ENCODE measurements at regions not wholly inside any gene's neighbourhood (a gene's known extent, or its start where the extent isn't known, plus 50 kb on each side); places are given as distances from the start of the nearest gene placed in this dataset.
"Not testable (repeated sequence)": the region's sequence is repeated elsewhere in the genome, so short reads cannot be mapped to it uniquely, and the experiment has no call there.

GRCh38 chr6:14294270-14294951 lies 176.8 kb downstream of the CD83 start:
- no peak for DNase-seq (ENCODE audit: low read depth)

- not testable (repeated sequence) for DNase-seq (ENCODE audit: low read depth)
These were observed 179.1 kb downstream of the CD83 start for GRCh38 chr6:14296698-14297097.

GRCh38 chr6:14297118-14297517 lies 179.5 kb downstream of the CD83 start:
- not testable (repeated sequence) for DNase-seq (ENCODE audit: low read depth)

- not testable (repeated sequence) for DNase-seq (ENCODE audit: low read depth)
These were observed 182.6 kb downstream of the CD83 start for GRCh38 chr6:14300189-14300588.

- DNase-seq (ENCODE audit: low read depth) = not testable (repeated sequence)
These were observed 183.1 kb downstream of the CD83 start for GRCh38 chr6:14300721-14301120.

GRCh38 chr6:14301477-14301876 lies 183.9 kb downstream of the CD83 start:
- DNase-seq (ENCODE audit: low read depth) = not testable (repeated sequence)

GRCh38 chr6:14305131-14305530 lies 187.6 kb downstream of the CD83 start:
- DNase-seq (ENCODE audit: low read depth) = no peak

- DNase-seq (ENCODE audit: low read depth) = no peak
These were observed 188.1 kb downstream of the CD83 start for GRCh38 chr6:14305624-14306023.

GRCh38 chr6:14306151-14306906 lies 188.8 kb downstream of the CD83 start:
- no peak for DNase-seq (ENCODE audit: low read depth)

GRCh38 chr6:14309516-14309915 lies 191.9 kb downstream of the CD83 start:
- DNase-seq (ENCODE audit: low read depth) = no peak

- no peak for DNase-seq (ENCODE audit: low read depth)
These were observed 192.4 kb downstream of the CD83 start for GRCh38 chr6:14309951-14310445.

- DNase-seq (ENCODE audit: low read depth) = no peak
These were observed 193.4 kb downstream of the CD83 start for GRCh38 chr6:14310960-14311359.

GRCh38 chr6:14312587-14312986 lies 195.0 kb downstream of the CD83 start:
- DNase-seq (ENCODE audit: low read depth) = no peak

GRCh38 chr6:14313248-14313647 lies 195.7 kb downstream of the CD83 start:
- no peak for DNase-seq (ENCODE audit: low read depth)

GRCh38 chr6:14315353-14315752 lies 197.8 kb downstream of the CD83 start:
- no peak for DNase-seq (ENCODE audit: low read depth)

- DNase-seq (ENCODE audit: low read depth) = no peak
These were observed 199.2 kb downstream of the CD83 start for GRCh38 chr6:14316651-14317386.

GRCh38 chr6:14317387-14317970 lies 199.9 kb downstream of the CD83 start:
- DNase-seq (ENCODE audit: low read depth) = no peak

- DNase-seq (ENCODE audit: low read depth) = no peak
These were observed 202.8 kb downstream of the CD83 start for GRCh38 chr6:14320332-14320731.

GRCh38 chr6:14321992-14322772 lies 204.6 kb downstream of the CD83 start:
- DNase-seq (ENCODE audit: low read depth) = no peak

GRCh38 chr6:14322841-14323240 lies 205.3 kb downstream of the CD83 start:
- no peak for DNase-seq (ENCODE audit: low read depth)

GRCh38 chr6:14326774-14327173 lies 209.2 kb downstream of the CD83 start:
- DNase-seq (ENCODE audit: low read depth) = no peak

- no peak for DNase-seq (ENCODE audit: low read depth)
These were observed 210.6 kb downstream of the CD83 start for GRCh38 chr6:14328163-14328562.

All from stimulated activated CD8-positive, alpha-beta memory T cell treated with anti-CD3 and anti-CD28 coated beads, Interleukin-7, amount 100 ng/mL, for 24 hours (primary cell).